Stimulated activated naive CD8-positive, alpha-beta T cell treated with anti-CD3 and anti-CD28 coated beads, Interleukin-15, Interleukin-2, amounts not matched to agents 100 ng/mL and 50 ng/mL, for 24 hours (primary cell): ENCODE measurements at regions not wholly inside any gene's neighbourhood (a gene's known extent, or its start where the extent isn't known, plus 50 kb on each side); places are given as distances from the start of the nearest gene placed in this dataset.

ENCODE experiments used
- H3K27ac Mint-ChIP-seq: one replicate; pipeline ENCODE4 v1.8.0; 2021; ENCODE audit warnings: mild to moderate bottlenecking, mixed read lengths
- H3K27me3 Mint-ChIP-seq: one replicate; pipeline ENCODE4 v1.8.0; 2021; ENCODE audit warnings: mixed read lengths
- H3K36me3 Mint-ChIP-seq: one replicate; pipeline ENCODE4 v1.8.0; 2021; ENCODE audit warnings: low read depth, mixed read lengths
- H3K4me1 Mint-ChIP-seq: one replicate; pipeline ENCODE4 v1.8.0; 2021; ENCODE audit warnings: low read depth, mixed read lengths
- H3K4me3 Mint-ChIP-seq: one replicate; pipeline ENCODE4 v1.8.0; 2021; ENCODE audit warnings: mild to moderate bottlenecking, mixed read lengths
- H3K9me3 Mint-ChIP-seq: one replicate; pipeline ENCODE4 v1.8.0; 2021; ENCODE audit warnings: mixed read lengths

GRCh38 chr4:177117256-177117655 is 192.4 kb upstream of the NEIL3 start:
- no peak overlapping the region for H3K4me3 Mint-ChIP-seq
- peaks cover 4% of the 10 kb centered on the region for H3K9me3 Mint-ChIP-seq
- no peaks in the 10 kb centered on the region for H3K4me1 Mint-ChIP-seq
- no peaks in the 10 kb centered on the region for H3K36me3 Mint-ChIP-seq
- H3K27ac Mint-ChIP-seq, result no peak overlapping the region
- H3K27me3 Mint-ChIP-seq, result no peaks in the 10 kb centered on the region

- Mint-ChIP-seq H3K9me3 (peaks cover 4% of the 10 kb centered on the region), H3K4me1 (no peaks in the 10 kb centered on the region), H3K4me3 (no peak overlapping the region), H3K27me3 (no peaks in the 10 kb centered on the region), H3K27ac (no peak overlapping the region), H3K36me3 (no peaks in the 10 kb centered on the region)
These were observed 191.1 kb upstream of the NEIL3 start for GRCh38 chr4:177118596-177118995.

GRCh38 chr4:177119021-177119471 is 190.6 kb upstream of the NEIL3 start:
- H3K9me3 Mint-ChIP-seq, result peaks cover 4% of the 10 kb centered on the region
- H3K36me3 Mint-ChIP-seq, result no peaks in the 10 kb centered on the region
- H3K27ac Mint-ChIP-seq, result no peak overlapping the region
- H3K4me3 Mint-ChIP-seq, result no peak overlapping the region
- no peaks in the 10 kb centered on the region for H3K4me1 Mint-ChIP-seq
- H3K27me3 Mint-ChIP-seq, result no peaks in the 10 kb centered on the region

- H3K36me3 Mint-ChIP-seq, result no peaks in the 10 kb centered on the region
- no peak overlapping the region for H3K4me3 Mint-ChIP-seq
- H3K27me3 Mint-ChIP-seq, result no peaks in the 10 kb centered on the region
- H3K4me1 Mint-ChIP-seq, result no peaks in the 10 kb centered on the region
- peaks cover 4% of the 10 kb centered on the region for H3K9me3 Mint-ChIP-seq
- no peak overlapping the region for H3K27ac Mint-ChIP-seq
These were observed 190.0 kb upstream of the NEIL3 start for GRCh38 chr4:177119691-177120090.

GRCh38 chr4:177123811-177124210 is 185.9 kb upstream of the NEIL3 start:
- Mint-ChIP-seq H3K9me3 (peaks cover 4% of the 10 kb centered on the region), H3K27me3 (no peaks in the 10 kb centered on the region), H3K27ac (no peak overlapping the region), H3K4me1 (no peaks in the 10 kb centered on the region), H3K4me3 (no peak overlapping the region), H3K36me3 (no peaks in the 10 kb centered on the region)

- H3K9me3 Mint-ChIP-seq, result peaks cover 7% of the 10 kb centered on the region
- H3K27ac Mint-ChIP-seq, result no peak overlapping the region
These were observed 185.2 kb upstream of the NEIL3 start for GRCh38 chr4:177124349-177125064.

GRCh38 chr4:177125656-177126055 is 184.0 kb upstream of the NEIL3 start:
- Mint-ChIP-seq H3K36me3 (no peaks in the 10 kb centered on the region), H3K27ac (no peak overlapping the region), H3K4me3 (no peak overlapping the region), H3K9me3 (peaks cover 5% of the 10 kb centered on the region), H3K27me3 (no peaks in the 10 kb centered on the region), H3K4me1 (no peaks in the 10 kb centered on the region)

More at GRCh38 chr4:177124349-177125064, 185.2 kb upstream of the NEIL3 start:
- no peaks in the 10 kb centered on the region for H3K4me1 Mint-ChIP-seq
- no peaks in the 10 kb centered on the region for H3K27me3 Mint-ChIP-seq
- H3K4me3 Mint-ChIP-seq, result no peak overlapping the region
- no peaks in the 10 kb centered on the region for H3K36me3 Mint-ChIP-seq

- no peaks in the 10 kb centered on the region for H3K36me3 Mint-ChIP-seq
- no peak overlapping the region for H3K4me3 Mint-ChIP-seq
- H3K9me3 Mint-ChIP-seq, result peaks cover 5% of the 10 kb centered on the region
- no peaks in the 10 kb centered on the region for H3K4me1 Mint-ChIP-seq
- H3K27ac Mint-ChIP-seq, result no peak overlapping the region
- no peaks in the 10 kb centered on the region for H3K27me3 Mint-ChIP-seq
These were observed 182.0 kb upstream of the NEIL3 start for GRCh38 chr4:177127658-177128057.

- Mint-ChIP-seq H3K4me1 (no peaks in the 10 kb centered on the region), H3K27me3 (no peaks in the 10 kb centered on the region), H3K9me3 (peaks cover 5% of the 10 kb centered on the region), H3K4me3 (no peak overlapping the region), H3K27ac (no peak overlapping the region), H3K36me3 (no peaks in the 10 kb centered on the region)
These were observed 181.4 kb upstream of the NEIL3 start for GRCh38 chr4:177128306-177128705.

- Mint-ChIP-seq H3K27ac (no peak overlapping the region), H3K4me1 (no peaks in the 10 kb centered on the region), H3K36me3 (no peaks in the 10 kb centered on the region), H3K27me3 (no peaks in the 10 kb centered on the region), H3K9me3 (peaks cover 5% of the 10 kb centered on the region), H3K4me3 (no peak overlapping the region)
These were observed 177.9 kb upstream of the NEIL3 start for GRCh38 chr4:177131736-177132135.

GRCh38 chr4:177147668-177148067 is 162.0 kb upstream of the NEIL3 start:
- no peak overlapping the region for H3K4me3 Mint-ChIP-seq
- no peaks in the 10 kb centered on the region for H3K4me1 Mint-ChIP-seq
- no peaks in the 10 kb centered on the region for H3K27me3 Mint-ChIP-seq
- no peak overlapping the region for H3K27ac Mint-ChIP-seq
- no peaks in the 10 kb centered on the region for H3K9me3 Mint-ChIP-seq
- H3K36me3 Mint-ChIP-seq, result no peaks in the 10 kb centered on the region

- Mint-ChIP-seq H3K27me3 (no peaks in the 10 kb centered on the region), H3K4me1 (no peaks in the 10 kb centered on the region), H3K4me3 (no peak overlapping the region), H3K9me3 (no peaks in the 10 kb centered on the region), H3K36me3 (no peaks in the 10 kb centered on the region), H3K27ac (no peak overlapping the region)
These were observed 154.2 kb upstream of the NEIL3 start for GRCh38 chr4:177155454-177155853.

- Mint-ChIP-seq H3K4me3 (no peak overlapping the region), H3K36me3 (no peaks in the 10 kb centered on the region), H3K9me3 (no peaks in the 10 kb centered on the region), H3K4me1 (no peaks in the 10 kb centered on the region), H3K27ac (no peak overlapping the region), H3K27me3 (no peaks in the 10 kb centered on the region)
These were observed 150.1 kb upstream of the NEIL3 start for GRCh38 chr4:177159600-177159999.

GRCh38 chr4:177161781-177162180 is 147.9 kb upstream of the NEIL3 start:
- Mint-ChIP-seq H3K27ac (no peak overlapping the region), H3K36me3 (no peaks in the 10 kb centered on the region), H3K4me1 (no peaks in the 10 kb centered on the region), H3K4me3 (no peak overlapping the region), H3K9me3 (no peaks in the 10 kb centered on the region), H3K27me3 (no peaks in the 10 kb centered on the region)

GRCh38 chr4:177163532-177163931 is 146.1 kb upstream of the NEIL3 start:
- H3K27ac Mint-ChIP-seq, result no peak overlapping the region
- no peaks in the 10 kb centered on the region for H3K4me1 Mint-ChIP-seq
- H3K27me3 Mint-ChIP-seq, result no peaks in the 10 kb centered on the region
- H3K9me3 Mint-ChIP-seq, result no peaks in the 10 kb centered on the region
- H3K4me3 Mint-ChIP-seq, result no peak overlapping the region
- H3K36me3 Mint-ChIP-seq, result no peaks in the 10 kb centered on the region

- H3K4me1 Mint-ChIP-seq, result no peaks in the 10 kb centered on the region
These were observed 138.1 kb upstream of the NEIL3 start for GRCh38 chr4:177171588-177171987.

More at GRCh38 chr4:177171588-177171987, 138.1 kb upstream of the NEIL3 start:
- no peaks in the 10 kb centered on the region for H3K27me3 Mint-ChIP-seq
- H3K27ac Mint-ChIP-seq, result no peak overlapping the region
- no peaks in the 10 kb centered on the region for H3K36me3 Mint-ChIP-seq
- peaks cover 4% of the 10 kb centered on the region for H3K9me3 Mint-ChIP-seq
- H3K4me3 Mint-ChIP-seq, result no peak overlapping the region
